ENCODE measurements at regions not wholly inside any gene's neighbourhood (a gene's known extent, or its start where the extent isn't known, plus 50 kb on each side); places are given as distances from the start of the nearest gene placed in this dataset.
"Not testable (repeated sequence)": the region's sequence is repeated elsewhere in the genome, so short reads cannot be mapped to it uniquely, and the experiment has no call there.

- DNase-seq (ENCODE audit: insufficient read length, low spot score) (no peak), FAIRE-seq (no peak)
These were observed 2295.0 kb upstream of the ACO1 start for GRCh38 chr9:30089428-30089827.

DNA sequence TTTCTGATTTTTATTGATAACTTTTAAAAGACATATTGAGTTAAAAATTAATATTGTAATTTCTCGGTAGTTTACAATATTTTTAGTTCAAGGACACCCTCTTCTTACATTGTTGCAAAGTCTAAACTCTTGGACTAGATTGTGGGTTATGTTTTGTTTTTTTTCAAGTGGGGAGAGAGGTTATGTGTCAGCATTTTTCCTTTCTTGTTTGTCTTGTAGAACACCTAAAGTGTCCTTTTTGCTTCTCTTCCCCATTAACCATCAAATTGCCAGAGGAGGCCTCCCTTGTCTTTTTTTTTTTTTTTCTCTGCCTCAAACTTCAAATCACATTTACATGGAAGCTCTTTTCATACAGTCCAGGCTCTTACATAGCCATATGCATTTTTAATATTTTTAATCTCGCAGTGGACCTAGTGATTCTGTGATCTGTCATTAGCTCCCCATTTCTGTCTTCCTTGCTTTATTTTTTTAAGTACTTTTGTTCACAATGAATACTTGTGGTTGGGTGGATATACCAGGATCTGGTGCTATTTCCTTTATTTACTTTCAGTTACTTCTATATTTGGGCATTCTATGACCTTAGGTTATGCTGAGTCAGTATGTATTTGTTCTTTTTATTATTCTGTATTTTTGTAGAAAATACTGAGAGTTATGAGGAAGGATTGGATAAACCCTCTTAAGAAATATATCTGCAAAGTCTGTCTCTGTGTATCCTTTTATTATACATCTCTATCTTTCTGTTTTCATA, 2280.6 kb upstream of the ACO1 start:
- no peak for FAIRE-seq
- no peak for DNase-seq (ENCODE audit: insufficient read length, low spot score)

- not testable (repeated sequence) for FAIRE-seq; DNase-seq (ENCODE audit: insufficient read length, low spot score)
These were observed 2277.3 kb upstream of the ACO1 start for GRCh38 chr9:30107134-30107533.

DNA sequence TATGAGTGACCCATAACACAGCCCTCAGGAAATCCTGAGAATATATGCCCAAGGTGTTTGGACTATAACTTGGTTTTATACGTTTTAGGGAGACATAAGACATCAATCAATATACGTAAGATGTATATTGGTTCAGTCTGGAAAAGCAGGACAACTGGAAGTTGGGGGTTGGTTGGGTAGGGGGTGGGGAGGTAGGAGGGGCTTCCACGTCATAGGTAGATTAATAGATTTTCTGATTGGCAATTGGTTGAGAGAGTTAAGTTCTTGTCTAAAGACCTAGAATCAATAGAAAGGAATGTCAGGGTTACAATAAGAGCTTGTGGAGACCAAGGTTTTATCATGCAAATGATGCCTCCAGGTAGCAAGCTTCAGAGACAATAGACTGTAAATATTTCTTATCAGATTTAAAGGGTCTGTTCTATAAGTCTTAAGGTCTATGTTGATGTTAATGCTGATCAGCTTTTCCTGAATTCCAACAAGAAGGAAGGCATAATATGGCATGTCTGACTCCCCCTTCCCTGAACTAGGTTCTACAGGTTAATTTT, 2267.7 kb upstream of the ACO1 start:
- DNase-seq (ENCODE audit: insufficient read length, low spot score) = no peak
- no peak for FAIRE-seq

DNA sequence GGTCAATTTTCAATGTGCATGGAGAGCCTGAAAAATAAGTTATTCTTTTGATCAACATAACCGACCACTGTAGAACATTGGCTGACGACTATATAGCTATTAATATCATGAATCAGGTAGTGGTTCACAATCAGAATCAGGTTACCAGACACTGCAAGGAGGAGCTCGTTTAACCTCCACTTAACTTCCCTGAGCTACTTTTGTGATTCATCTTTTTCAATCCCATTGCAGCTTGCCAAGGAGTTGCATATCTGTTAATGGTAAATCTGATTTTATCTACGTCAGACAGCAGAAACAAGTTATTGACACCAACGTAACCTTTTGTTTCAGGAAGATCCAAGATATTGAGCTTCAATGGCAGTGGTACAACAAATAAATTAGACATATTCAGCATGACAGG, 2263.8 kb upstream of the ACO1 start:
- no peak for FAIRE-seq
- DNase-seq (ENCODE audit: insufficient read length, low spot score) = no peak

- DNase-seq (ENCODE audit: insufficient read length, low spot score) = no peak
- FAIRE-seq = no peak
These were observed 2262.8 kb upstream of the ACO1 start for GRCh38 chr9:30121611-30122010.

DNA sequence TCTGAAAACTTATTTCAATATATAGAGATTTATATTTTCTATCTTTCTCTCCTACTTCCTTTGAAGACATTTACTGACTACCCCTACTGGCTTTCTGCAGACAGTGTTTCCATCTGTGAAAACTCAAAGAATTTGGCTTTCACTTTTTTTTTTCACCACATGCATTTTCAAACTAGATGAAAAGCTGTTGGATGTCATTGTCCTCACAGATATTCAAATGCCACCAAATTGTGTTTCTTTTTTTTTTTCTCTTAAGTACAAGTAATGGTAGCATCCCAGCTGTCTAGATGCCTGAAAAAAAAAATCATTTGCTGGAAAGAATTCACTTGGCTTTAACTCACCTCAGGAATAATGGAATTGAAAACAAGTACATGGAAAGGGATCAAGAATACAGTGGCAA, 2258.6 kb upstream of the ACO1 start:
- no peak for DNase-seq (ENCODE audit: insufficient read length, low spot score)
- no peak for FAIRE-seq

DNA sequence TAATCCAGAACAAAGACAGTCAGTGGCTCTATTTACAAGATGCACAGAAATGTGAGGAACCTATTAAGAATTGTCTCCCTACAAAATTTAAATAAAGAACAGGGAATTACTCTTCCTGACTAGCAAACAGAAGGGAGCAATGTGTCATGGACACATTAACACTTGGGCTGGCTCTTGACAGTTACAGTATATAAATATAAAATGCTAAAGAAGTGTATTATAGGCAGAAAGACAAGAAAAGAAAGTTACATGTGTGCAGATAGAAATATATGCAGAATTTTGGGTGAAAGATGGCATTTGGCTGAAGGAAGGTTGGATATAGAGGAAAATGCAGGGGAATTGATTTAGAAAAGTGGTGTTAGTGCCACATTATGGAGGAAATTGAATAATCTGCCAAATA, 2257.1 kb upstream of the ACO1 start:
- DNase-seq (ENCODE audit: insufficient read length, low spot score) (no peak), FAIRE-seq (no peak)

- DNase-seq (ENCODE audit: insufficient read length, low spot score) (no peak), FAIRE-seq (no peak)
These were observed 2244.0 kb upstream of the ACO1 start for GRCh38 chr9:30140407-30140806.

GRCh38 chr9:30160570-30160969, 2223.9 kb upstream of the ACO1 start:
- FAIRE-seq (no peak), DNase-seq (ENCODE audit: insufficient read length, low spot score) (no peak)

DNA sequence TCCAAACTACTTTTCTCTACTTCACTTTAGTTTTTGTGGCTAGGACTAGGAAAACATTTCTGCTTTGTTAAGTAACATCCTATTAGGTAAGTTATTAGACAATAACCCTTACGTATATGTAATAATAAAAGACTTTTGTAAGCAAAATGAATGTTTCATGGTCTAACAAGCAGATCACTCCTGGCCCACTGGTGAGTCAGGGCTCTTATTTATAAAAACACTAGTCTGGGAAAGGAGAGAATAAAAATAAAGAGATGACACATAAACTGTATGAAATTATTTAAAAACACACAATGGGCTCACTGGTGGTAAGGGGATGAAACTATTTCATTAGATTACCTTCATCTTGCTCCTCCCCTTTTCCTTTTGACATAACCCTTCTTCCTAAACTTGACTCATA, 2212.2 kb upstream of the ACO1 start:
- DNase-seq (ENCODE audit: insufficient read length, low spot score) (no peak), FAIRE-seq (no peak)

- DNase-seq (ENCODE audit: insufficient read length, low spot score) (no peak), FAIRE-seq (no peak)
These were observed 2205.8 kb upstream of the ACO1 start for GRCh38 chr9:30178610-30179009.

GRCh38 chr9:30193421-30193820, 2191.0 kb upstream of the ACO1 start:
- no peak for DNase-seq (ENCODE audit: insufficient read length, low spot score)
- no peak for FAIRE-seq

- DNase-seq (ENCODE audit: insufficient read length, low spot score) (no peak), FAIRE-seq (no peak)
These were observed 2187.5 kb upstream of the ACO1 start for GRCh38 chr9:30196941-30197340.

GRCh38 chr9:30197453-30197852, 2187.0 kb upstream of the ACO1 start:
- DNase-seq (ENCODE audit: insufficient read length, low spot score) (no peak), FAIRE-seq (no peak)

GRCh38 chr9:30197954-30198353, 2186.5 kb upstream of the ACO1 start:
- DNase-seq (ENCODE audit: insufficient read length, low spot score) = no peak
- FAIRE-seq = no peak

GRCh38 chr9:30198463-30199309, 2185.8 kb upstream of the ACO1 start:
- no peak for FAIRE-seq
- no peak for DNase-seq (ENCODE audit: insufficient read length, low spot score)

GRCh38 chr9:30201024-30201423, 2183.4 kb upstream of the ACO1 start:
- DNase-seq (ENCODE audit: insufficient read length, low spot score) (no peak), FAIRE-seq (no peak)

DNA sequence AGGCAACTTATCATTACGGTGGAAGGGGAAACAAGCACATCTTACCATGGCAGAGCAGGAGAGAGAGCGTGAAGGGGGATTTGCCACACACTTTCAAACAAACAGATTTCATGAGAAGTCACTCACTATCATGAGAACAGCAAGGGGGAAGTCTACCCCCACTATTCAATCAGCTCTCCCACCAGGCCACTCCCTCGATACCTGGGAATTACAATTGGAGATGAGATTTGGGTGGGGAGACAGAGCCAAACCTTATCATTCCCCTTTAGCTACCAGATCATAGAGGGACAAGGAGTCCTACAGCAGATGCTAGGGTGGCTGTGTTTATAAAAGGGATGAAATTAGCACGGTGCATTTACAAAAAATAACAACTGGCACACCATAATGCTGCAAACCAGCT, 2149.4 kb upstream of the ACO1 start:
- FAIRE-seq = no peak

GRCh38 chr9:30235564-30235963, 2148.9 kb upstream of the ACO1 start:
- no peak for FAIRE-seq
- DNase-seq (ENCODE audit: insufficient read length, low spot score) = no peak

More for the DNA sequence above, 2149.4 kb upstream of the ACO1 start:
- DNase-seq (ENCODE audit: insufficient read length, low spot score) = no peak

GRCh38 chr9:30239878-30240277, 2144.6 kb upstream of the ACO1 start:
- FAIRE-seq (no peak), DNase-seq (ENCODE audit: insufficient read length, low spot score) (no peak)

DNA sequence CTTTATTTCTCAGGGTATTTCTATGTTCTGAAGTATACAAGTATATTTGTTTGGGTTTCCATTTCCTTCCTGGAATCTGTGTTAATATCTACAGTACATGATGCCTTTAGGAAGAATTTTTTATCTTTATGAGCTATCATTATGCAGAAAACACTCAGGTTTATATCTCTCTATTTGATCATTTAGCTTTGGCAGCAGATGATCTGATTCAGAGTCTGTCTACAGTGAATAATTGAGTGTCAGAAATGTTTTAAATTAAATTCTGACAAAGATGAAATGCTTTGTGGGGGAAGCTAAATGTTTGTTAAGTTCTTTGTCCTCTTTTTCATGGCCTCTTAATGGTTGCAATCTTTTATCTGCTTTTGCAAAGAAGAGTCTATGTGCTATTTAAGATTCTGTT, 2141.0 kb upstream of the ACO1 start:
- DNase-seq (ENCODE audit: insufficient read length, low spot score) (no peak), FAIRE-seq (no peak)

All from HTR-8/SVneo (cell line).